Stomach (tissue), 4 donors: ENCODE measurements at regions not wholly inside any gene's neighbourhood (a gene's known extent, or its start where the extent isn't known, plus 50 kb on each side); places are given as distances from the start of the nearest gene placed in this dataset.

Source experiments
- CTCF ChIP-seq, 7 experiments: fragments of 450-650 bp in 4 of 7; fragments of 200-600 bp in 3 of 7; sonication (generic) in 3 of 7; IDR thresholded peaks; one replicate each; pipeline ENCODE4 v1.5.1; 2016 to 2019; ENCODE audit warnings: antibody characterized with exemption in 7 of 7, control low read depth in 2 of 7, mild to moderate bottlenecking in 1 of 7
- EP300 ChIP-seq: sonication (generic); formaldehyde crosslinking; IDR thresholded peaks from one replicate; pipeline ENCODE4 v1.6.1; 2017; ENCODE audit warnings: antibody characterized with exemption
- POLR2A ChIP-seq, 4 donors: fragments of 450-650 bp; IDR thresholded peaks; one replicate each; pipeline ENCODE4 v1.6.1; 2016; ENCODE audit warnings: antibody characterized with exemption in 4 of 4, control low read depth in 2 of 4, mild to moderate bottlenecking in 1 of 4, moderate library complexity in 1 of 4
- POLR2AphosphoS5 ChIP-seq, 3 donors: sonication (generic); formaldehyde crosslinking; IDR thresholded peaks; one replicate each; pipeline ENCODE4 v1.6.1; 2016; ENCODE audit warnings: antibody characterized with exemption in 3 of 3

GRCh38 chr19:31986951-31987350, 358.5 kb upstream of the ZNF507 start:
- TF ChIP-seq EP300 (no peak), CTCF (IDR thresholded peaks at IDR 0.05) (no peak), POLR2A (IDR thresholded peaks at IDR 0.05) (no peak), POLR2AphosphoS5 (IDR thresholded peaks at IDR 0.05) (no peak)
